ENCODE measurements at regions not wholly inside any gene's neighbourhood (a gene's known extent, or its start where the extent isn't known, plus 50 kb on each side); places are given as distances from the start of the nearest gene placed in this dataset.
"Not testable (repeated sequence)": the region's sequence is repeated elsewhere in the genome, so short reads cannot be mapped to it uniquely, and the experiment has no call there.

DNA sequence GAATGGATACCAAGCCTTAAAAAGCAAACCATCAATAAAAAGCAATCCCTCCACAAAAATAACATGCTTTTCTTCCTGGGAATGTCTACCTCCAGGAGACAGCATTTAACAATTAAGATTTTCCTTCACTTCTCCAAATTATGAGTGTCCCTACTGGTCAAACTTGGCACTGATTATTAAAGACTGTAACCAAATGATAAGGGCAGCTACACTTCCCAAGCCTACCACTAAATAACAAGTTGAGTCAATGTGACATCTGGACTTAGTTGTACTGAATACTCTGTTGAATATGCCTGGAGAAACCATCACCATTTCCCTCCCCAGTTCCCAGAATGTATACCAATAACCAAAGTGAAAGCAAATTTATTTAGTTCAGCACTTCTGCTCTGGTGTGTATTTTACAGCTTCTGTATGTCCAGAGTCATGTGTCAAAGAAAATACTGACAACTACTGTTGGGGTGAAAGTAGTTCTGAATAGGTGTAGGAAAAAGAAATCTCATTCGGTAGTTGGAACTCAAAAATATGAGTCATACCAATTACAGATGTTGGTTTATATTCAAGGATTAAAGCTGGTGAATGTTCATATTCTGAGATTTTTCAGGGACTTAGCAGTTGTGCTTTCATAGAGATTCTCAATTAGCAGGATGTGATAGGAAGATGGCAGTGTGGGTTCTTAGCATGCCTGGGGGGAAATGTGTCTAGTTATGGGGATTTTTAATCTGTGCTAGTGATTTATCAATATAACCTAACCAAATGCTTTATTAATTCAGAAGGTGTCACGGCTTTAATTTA, 1291.6 kb upstream of the GYPC start:
- DNase-seq (ENCODE audit: low read depth, low spot score) = no peak

DNA sequence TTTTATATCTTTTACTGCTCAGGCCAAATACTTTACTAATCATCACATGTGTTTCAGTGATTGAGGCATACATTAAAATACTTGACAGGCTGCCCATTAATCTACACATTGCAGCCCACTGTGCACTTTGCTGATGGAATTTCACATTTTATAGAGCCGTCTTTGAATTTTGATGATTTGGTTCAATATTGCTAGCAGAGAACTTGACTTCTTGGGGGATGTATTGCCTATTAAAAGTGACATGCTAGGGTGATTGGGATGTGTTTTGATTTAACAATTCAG, 1291.0 kb upstream of the GYPC start:
- DNase-seq (ENCODE audit: low read depth, low spot score) = no peak

DNA sequence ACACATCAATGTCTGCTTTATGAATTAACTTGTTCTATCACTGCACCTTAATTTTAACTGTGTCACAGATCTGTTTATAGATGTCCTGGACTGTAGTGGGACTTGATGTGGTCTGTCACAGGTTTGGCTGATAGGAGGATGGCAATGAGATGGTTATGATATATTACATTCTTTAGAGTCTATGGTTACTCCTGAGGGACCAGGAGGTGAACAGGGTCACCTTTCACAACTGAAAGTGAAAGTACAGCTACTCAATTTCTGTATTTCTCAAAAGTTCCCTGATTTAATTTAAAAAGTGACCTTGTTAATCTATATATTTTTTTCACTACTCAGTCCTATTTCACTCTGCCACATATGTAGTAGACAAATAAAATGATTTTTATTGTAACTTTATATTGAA, 1284.1 kb upstream of the GYPC start:
- DNase-seq (ENCODE audit: low read depth, low spot score) = no peak

DNA sequence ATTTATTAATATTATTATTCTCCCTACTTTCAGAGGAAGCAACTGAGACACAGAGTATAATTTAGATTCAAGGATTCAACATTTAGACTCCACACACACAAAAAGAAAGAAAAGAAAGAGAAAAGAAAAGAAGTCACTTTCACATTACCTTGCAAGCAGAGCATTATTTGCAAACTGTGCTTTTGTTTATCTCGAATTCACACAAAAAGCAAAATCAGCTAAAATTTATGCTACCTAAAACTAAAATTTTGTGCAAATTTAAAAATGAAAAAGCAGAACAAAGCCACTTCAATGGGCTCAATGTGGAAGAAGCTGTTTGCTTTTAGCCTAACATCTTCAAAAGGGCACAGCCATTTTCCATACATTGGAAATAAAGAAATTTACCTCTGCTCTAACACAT, 1282.7 kb upstream of the GYPC start:
- no peak for DNase-seq (ENCODE audit: low read depth, low spot score)

DNA sequence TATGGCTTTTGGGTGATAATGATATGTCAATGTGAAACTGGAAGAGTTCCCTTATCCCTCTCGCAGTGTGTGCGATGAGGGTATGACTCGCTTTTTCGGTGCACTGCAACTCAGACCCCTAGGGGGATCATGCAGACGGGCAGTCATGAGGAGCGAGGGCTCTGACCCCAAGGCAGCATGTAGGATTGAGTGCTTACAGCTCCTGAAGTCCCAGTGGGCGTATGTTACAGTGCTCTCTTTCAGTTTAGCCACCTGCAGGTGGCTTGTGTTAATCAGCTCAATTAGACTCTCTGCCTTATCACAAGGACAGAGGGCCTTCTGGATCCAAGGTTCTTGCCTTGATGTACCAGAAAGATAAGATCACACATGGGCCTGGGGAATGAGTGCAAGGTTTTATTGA, 1269.9 kb upstream of the GYPC start:
- peak; percentile 1 for DNase-seq (ENCODE audit: low read depth, low spot score)

DNA sequence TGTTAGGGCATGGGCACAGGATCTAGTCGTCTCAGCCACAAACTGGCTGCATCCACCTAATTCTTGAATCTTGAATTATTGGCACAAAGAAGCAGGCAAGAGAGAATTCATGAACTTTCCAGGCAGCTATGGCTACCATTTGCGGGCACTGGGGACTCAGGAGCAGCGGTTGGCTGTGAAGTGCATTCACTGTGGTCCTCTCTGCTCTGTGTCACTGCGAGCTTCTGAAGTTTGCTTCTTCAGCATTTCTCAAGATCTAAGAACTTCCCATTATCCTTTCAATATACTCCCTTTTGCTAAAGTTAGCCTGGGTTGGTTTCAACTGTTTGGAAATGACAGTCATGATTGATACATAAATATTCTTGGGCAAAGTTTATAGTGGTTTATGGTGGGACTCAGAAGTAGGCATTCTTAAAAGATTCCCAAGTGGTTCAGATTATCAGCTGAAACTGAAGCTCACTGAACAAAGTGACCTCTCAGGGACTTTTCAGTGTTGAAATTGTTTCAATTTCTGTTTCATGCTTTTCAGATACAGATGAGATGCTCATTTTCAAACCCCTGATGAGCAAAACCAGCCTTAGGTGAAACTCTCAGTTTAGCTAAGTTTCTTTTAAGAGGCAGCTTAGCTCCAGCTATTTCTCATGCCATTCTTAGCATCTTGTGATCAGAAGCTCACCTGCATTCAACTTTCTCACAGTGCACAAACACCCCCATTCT, 1258.3 kb upstream of the GYPC start:
- DNase-seq (ENCODE audit: low read depth, low spot score) = no peak

DNA sequence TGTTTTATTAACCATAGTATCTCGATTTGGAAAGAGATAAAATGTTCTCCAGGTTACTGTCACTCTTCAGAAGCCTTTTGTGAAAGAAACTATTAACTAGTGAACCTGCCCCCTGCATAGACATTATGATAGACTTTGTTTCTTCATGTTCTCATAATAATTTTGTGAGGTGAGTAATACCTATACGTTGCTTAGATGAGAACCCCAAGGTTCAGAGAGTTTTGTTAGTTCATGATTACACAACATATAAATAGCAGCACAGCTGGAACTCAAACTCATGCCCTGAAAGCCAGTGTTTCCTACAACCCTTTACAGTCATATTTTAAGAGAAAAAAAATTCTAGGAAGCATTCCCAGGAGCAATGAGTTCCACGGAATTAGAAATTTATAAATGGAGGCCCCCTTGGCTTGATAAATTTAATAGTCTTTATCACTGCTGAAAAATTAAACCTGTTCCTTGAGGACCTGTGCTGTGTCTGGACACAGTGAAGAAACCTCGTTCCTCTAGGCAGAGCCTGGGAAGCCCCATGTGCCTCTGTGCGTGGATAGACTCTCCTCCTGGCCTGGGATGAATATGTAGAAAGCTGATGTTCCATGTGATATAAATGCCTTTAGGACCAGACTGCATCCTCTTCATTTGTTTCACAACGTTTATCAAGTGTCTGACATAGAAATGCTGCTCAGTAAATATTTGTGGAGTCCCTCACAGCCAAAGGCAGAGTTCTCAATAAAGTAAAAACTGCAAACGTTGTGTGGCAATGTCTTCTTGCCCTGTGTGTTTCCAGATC, 1257.0 kb upstream of the GYPC start:
- DNase-seq (ENCODE audit: low read depth, low spot score) = no peak

DNA sequence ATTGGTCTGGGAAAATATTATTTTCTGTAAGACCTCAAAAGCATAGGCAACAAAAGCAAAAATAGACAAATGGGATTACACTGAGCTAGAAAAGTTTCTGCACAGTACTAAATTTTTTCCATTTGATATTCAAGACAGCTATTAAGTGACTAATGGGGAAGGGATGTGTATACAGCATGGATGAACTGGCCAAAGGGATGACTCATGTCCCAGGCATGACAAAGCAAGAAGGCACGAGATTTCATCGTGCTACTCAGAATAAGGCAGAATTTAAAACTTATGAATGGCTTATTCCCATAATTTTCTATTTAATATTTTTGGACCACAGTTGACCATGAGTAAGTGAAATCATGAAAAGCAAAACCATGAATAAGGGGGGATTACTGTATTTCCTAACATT, 1250.1 kb upstream of the GYPC start:
- DNase-seq (ENCODE audit: low read depth, low spot score) = no peak

DNA sequence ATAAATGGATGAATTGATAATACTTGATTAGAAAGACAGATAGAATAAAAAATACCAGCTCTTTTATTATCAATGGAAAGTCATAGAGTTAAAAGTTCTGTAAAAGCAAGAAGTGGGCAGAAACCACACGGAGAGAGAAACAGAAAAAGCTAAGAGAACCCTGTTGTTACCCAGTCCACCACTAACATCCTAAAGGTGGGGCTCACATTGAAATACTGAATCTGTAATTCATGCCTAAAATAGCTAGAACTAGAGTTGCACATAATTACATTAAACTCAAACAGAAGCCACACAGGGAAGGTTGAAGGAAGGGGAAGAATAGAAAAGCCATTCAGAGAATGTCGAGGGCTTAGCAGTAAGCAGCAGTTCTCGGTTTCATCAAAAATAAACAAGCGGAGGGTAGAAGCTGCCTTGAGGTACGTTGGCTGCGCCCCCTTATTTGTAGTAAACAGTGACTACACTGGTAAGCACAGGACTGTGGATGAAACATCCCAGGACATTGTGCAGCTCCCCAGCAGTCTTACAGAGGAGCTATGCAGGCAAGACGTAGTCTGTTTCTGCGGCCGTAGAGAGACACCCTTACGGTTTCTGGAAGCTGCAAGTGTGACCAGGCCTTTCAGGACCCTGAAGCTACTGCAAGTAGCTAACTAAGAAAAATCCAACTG, 1247.0 kb upstream of the GYPC start:
- no peak for DNase-seq (ENCODE audit: low read depth, low spot score)

DNA sequence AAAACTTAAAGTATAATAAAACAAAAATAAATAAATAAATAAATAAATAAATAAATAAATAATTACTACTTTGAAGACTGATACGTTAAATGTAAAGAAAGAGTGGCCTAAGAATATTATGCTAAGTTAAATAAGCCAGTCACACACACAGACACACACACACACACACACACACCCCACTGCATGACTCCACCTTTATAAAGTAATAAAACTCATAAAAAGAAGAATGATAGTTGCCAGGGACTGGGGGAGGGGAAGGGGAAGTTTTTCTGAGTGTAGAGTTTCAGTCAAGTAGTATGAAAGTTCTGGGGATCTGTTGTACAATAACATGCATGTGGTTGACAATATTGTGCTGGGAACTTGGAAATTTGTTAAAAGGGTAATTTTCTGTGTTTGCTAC, 1237.5 kb upstream of the GYPC start:
- DNase-seq (ENCODE audit: low read depth, low spot score) = no peak

DNA sequence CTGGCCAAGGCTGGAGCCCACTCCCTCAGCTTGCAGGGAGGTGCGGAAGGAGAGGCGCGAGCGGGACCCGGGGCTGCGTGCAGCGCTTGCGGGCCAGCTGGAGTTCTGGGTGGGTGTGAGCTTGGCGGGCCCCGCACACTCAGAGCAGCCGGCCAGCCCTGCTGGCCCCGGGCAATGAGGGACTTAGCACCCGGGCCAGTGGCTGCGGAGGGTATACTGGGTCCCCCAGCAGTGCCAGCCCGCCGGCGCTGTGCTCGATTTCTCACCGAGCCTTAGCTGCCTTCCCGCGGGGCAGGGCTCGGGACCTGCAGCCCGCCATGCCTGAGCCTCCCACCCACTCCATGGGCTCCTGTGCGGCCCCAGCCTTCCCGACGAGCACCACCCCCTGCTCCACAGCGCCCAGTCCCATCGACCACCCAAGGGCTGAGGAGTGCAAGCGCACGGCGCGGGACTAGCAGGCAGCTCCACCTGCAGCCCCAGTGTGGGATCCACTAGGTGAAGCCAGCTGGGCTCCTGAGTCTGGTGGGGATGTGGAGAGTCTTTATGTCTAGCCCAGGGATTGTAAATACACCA, 1233.7 kb upstream of the GYPC start:
- DNase-seq (ENCODE audit: low read depth, low spot score) = not testable (repeated sequence)

DNA sequence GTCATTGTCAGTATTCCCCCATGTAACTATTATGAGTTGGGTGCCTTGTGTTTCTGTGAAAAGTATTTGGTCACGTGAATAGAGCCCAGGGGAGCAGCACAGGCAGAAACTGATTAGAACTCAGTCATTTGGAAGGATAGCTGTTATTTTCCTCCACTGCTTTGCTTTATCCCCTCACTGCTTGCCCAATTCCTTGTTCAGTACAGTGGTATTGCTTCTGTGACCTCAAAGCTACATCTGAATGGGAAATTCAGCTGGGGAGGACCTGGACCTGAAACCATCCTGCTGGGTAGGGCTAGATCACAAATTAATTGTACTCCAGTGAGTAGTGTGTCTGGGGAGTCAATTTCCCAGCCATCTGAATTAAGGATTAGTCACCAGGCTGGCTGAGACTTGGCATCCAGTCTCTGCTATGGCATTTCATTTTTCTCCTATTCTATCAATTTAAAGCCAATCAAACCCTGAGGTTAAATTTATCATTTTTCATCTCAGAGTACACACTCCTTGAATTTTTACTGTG, 1231.6 kb upstream of the GYPC start:
- DNase-seq (ENCODE audit: low read depth, low spot score) = no peak

DNA sequence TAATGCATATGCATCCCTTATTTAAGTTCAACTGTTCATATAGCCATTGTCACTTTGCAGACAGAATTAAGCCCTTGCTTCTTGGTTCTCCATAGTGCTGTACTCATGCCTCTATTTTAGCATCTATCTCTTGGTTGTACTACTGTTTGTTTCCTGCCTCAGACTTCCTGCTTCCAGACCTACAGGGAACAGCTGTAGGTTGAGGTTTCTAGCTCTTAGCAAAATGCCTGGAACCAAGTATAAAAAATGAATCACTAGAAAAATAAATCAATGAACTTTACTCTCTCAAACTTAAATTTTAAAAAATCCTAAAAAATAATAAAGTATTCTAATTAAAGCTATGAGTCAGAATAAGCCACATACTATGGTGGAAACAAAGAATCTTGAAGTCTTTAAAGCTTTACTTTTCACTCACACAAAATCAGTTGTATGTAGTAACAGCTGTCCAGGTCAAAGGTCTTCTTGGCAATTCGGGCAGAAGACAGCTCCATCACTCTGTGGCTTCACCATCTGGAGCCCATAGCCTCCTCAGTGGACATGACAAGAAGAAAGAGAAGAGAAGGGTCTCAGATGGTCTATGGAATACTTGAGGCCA, 1228.1 kb upstream of the GYPC start:
- no peak for DNase-seq (ENCODE audit: low read depth, low spot score)

DNA sequence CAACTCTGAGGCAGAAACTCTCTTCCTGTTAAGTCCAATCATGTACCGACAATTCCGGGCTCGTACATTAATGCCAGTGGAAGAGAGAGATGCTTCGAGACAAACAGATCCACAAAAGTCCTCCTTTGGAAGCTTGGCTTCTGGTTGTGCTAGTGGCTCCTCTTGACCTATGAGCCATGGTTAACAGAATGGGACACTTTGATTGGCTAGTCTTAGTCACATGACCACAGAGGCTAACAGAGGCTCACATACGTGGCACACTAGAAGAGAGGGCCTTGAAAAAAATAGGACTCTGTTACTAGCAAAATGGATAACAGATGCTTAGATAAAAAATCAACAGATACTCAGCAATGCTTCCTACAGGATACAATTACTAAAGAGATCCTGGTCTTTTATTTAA, 1211.9 kb upstream of the GYPC start:
- no peak for DNase-seq (ENCODE audit: low read depth, low spot score)

DNA sequence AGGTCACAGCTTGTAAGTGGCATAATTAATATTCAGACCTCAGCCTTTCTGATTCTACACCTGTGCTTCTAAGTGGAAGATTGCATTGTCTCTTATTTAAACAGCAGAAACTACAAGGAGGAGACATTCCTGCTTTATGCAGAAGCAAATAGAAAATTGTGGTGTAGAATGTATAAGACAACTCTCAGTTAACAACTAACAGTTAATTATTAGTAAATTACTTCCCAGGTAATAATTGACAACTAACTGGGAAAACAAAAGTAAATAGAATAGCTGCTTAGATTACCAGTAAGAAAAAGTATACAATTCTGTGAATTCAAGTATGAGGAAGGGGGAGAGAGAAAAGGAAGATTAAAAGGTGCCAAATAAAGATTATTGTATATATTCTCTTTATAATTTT, 1210.5 kb upstream of the GYPC start:
- DNase-seq (ENCODE audit: low read depth, low spot score) = no peak

DNA sequence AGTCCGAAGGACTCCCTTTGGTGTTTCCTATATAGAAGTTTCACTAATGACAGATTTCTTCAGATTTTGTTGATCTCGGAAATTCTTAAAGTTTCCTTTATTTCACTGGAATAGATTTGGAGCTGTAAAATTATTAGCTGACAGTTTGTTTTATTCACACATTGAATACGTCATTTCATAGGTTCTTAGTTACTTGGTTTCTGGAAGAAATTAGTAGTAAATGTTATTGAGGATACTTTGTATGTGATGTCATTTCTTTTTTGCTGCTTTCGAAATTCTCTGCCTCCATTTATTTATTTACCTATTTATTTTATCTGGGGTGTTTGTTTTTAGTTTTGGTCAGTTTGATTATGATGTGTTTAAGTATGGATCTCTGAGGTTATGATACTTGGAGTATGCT, 1205.9 kb upstream of the GYPC start:
- DNase-seq (ENCODE audit: low read depth, low spot score) = no peak

DNA sequence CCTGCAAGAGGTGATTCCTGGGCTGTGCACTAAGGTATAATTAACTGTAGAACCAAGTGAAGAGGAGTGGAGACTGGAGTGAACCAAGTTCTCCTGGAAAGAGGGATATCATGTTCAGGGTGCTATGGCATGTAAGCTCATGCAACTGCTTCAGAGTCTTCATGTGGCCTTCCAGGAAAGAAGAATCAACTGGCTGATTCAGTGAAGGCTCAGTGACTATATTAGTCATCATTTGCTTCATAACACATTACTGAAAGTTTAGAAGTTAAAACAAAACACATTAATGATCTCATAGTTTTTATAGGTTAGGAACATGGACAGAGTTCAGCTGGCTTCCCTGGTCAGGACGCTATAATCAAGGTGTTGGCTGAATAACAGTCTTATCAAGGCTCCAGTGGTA, 1200.8 kb upstream of the GYPC start:
- DNase-seq (ENCODE audit: low read depth, low spot score) = no peak

DNA sequence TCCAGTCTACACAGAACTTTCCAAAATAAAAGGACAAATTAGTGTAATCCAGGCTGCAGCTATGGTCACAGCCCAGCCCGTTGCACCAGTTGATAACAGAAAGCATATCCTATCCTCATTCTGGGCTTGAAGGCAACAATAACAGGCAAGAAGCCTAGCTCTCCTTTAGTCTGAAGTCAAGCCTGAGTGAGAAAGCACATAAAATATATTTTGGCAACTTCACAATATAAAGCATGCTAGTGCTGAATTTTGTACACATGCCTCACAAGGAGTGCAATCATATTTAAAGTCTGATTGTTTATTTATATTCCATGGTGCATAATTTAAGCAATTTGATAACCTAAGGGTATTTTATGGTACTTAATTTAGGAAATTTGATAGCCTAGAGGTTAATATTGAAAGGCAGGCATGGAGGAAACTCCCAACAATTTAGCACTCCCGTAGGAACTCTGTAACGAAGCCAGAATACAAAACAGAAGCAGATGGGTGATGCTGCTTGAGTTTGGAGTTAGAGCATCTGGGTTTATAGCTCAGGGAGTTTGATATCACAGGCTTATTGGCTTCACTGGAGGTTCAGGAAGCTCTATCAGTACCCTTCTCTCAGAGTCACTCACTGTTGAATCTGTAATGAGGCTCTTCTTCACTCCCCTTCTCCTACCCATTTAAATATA, 1199.1 kb upstream of the GYPC start:
- no peak for DNase-seq (ENCODE audit: low read depth, low spot score)

DNA sequence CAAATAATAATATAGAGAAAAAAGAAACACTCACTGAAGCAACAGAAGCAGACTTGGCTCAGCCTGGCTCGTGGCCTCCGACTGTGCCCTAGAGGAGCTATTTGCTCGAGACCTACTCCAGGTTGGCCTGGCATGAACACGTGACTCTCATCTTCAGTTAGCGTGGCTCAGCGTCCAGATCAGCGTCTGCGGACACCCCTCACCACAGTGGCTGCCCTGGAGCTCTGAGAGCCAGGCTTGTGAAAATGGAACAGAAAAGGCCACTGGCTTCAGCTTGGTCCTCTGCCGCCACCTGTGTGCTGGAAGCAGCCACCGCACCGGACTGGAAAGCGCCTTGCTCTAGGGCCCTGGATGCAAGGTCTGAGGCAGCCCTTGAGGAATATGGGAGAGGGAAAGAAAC, 1184.0 kb upstream of the GYPC start:
- peak; percentile 75 for DNase-seq (ENCODE audit: low read depth, low spot score)

DNA sequence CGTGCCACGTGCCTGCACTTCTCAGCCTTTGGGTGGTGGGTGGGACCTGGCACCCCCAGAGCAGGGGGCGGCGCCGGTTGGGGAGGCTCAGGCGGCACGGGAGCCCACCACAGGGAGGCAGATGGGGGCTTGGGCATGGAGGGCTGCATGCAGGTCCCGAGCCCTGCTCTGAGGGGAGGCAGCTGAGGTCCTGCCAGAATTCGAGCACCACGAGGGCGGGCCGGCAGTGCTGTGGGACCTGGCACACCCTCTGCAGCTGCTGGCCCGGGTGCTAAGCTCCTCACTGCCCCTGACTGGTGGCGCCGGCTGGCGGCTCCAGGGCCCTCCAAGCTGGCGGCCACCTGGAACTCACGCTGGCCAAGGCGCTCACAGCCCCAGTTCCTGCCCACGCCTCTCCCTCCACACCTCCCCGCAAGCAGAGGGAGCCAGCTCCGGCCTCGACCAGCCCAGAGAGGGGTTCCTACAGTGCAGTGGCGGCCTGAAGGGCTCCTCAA, 1176.8 kb upstream of the GYPC start:
- DNase-seq (ENCODE audit: low read depth, low spot score) = no peak

DNA sequence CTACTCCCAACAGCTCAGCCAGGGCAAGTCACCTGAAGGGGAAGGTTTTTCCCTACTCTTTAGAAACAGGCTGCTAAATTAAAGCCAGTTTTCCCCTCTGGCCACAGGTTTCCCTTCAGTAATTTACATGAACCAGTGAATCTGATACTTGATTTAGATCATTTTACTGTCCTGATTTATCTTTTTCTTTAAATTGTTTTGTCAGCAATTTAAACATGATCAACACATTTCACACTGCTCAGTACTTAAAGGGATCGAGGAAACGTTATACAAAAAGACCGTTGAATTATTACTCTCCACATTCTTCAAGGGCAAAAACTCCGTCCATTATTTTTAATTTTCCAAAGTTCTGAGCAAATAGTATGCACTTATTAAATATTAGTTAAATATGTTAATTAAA, 1165.7 kb upstream of the GYPC start:
- DNase-seq (ENCODE audit: low read depth, low spot score) = no peak

All from ELF-1 (cell line).